Right forelimb (tissue), 1 donor: ENCODE measurements at regions not wholly inside any gene's neighbourhood (a gene's known extent, or its start where the extent isn't known, plus 50 kb on each side); places are given as distances from the start of the nearest gene placed in this dataset.
"Not testable (repeated sequence)": the region's sequence is repeated elsewhere in the genome, so short reads cannot be mapped to it uniquely, and the experiment has no call there.

Experiments used
- DNase-seq: peaks from one replicate; pipeline ENCODE4 v3.0.0-alpha.2; 2018

GRCh38 chr5:92544036-92544435, 1037.0 kb downstream of the NR2F1-AS1 start:
- DNase-seq, result no peak

GRCh38 chr5:92543201-92543600, 1037.8 kb downstream of the NR2F1-AS1 start:
- no peak for DNase-seq

GRCh38 chr5:92542017-92542416, 1039.0 kb downstream of the NR2F1-AS1 start:
- not testable (repeated sequence) for DNase-seq

GRCh38 chr5:92527311-92528078, 1053.5 kb downstream of the NR2F1-AS1 start:
- no peak for DNase-seq

GRCh38 chr5:92525131-92525530, 1055.9 kb downstream of the NR2F1-AS1 start:
- no peak for DNase-seq

GRCh38 chr5:92519811-92520632, 1061.0 kb downstream of the NR2F1-AS1 start:
- no peak for DNase-seq

GRCh38 chr5:92518318-92518904, 1062.6 kb downstream of the NR2F1-AS1 start:
- DNase-seq, result no peak

- DNase-seq, result no peak
These were observed 1066.1 kb downstream of the NR2F1-AS1 start for GRCh38 chr5:92514896-92515295.

GRCh38 chr5:92513067-92513466, 1068.0 kb downstream of the NR2F1-AS1 start:
- no peak for DNase-seq

- no peak for DNase-seq
These were observed 1072.7 kb downstream of the NR2F1-AS1 start for GRCh38 chr5:92508271-92508670.

- DNase-seq, result no peak
These were observed 1075.1 kb downstream of the NR2F1-AS1 start for GRCh38 chr5:92505925-92506324.

GRCh38 chr5:92505145-92505544, 1075.9 kb downstream of the NR2F1-AS1 start:
- DNase-seq, result no peak

- no peak for DNase-seq
These were observed 1076.7 kb downstream of the NR2F1-AS1 start for GRCh38 chr5:92504346-92504745.

GRCh38 chr5:92500752-92501151, 1080.3 kb downstream of the NR2F1-AS1 start:
- no peak for DNase-seq

GRCh38 chr5:92496545-92496944, 1084.5 kb downstream of the NR2F1-AS1 start:
- no peak for DNase-seq

GRCh38 chr5:92494508-92494907, 1086.5 kb downstream of the NR2F1-AS1 start:
- no peak for DNase-seq

- no peak for DNase-seq
These were observed 1088.1 kb downstream of the NR2F1-AS1 start for GRCh38 chr5:92492908-92493307.

- no peak for DNase-seq
These were observed 1096.5 kb downstream of the NR2F1-AS1 start for GRCh38 chr5:92484484-92484883.

GRCh38 chr5:92472981-92473566, 1090.0 kb upstream of the ARRDC3 start:
- no peak for DNase-seq

GRCh38 chr5:92471861-92472260, 1088.7 kb upstream of the ARRDC3 start:
- no peak for DNase-seq

- no peak for DNase-seq
These were observed 1087.7 kb upstream of the ARRDC3 start for GRCh38 chr5:92470770-92471169.

- DNase-seq, result no peak
These were observed 1085.2 kb upstream of the ARRDC3 start for GRCh38 chr5:92468295-92468694.

- DNase-seq, result no peak
These were observed 1084.6 kb upstream of the ARRDC3 start for GRCh38 chr5:92467695-92468094.
